ENCODE measurements at regions not wholly inside any gene's neighbourhood (a gene's known extent, or its start where the extent isn't known, plus 50 kb on each side); places are given as distances from the start of the nearest gene placed in this dataset.

GRCh38 chr2:219759801-219760200 is 132.4 kb downstream of the SLC4A3 start:
- H3K23ac ChIP-seq (ENCODE audit: insufficient read length, low read depth, low read length), result no peak overlapping the region
- DNase-seq, result no peak
- no peak overlapping the region for H3T11ph ChIP-seq (ENCODE audit: low read length)
- H2AFZ ChIP-seq (ENCODE audit: low read length), result no peak overlapping the region
- no peak overlapping the region for H2AK5ac ChIP-seq (ENCODE audit: insufficient read length, low read length)
- no peaks in the 10 kb centered on the region for H3K79me2 ChIP-seq (ENCODE audit: insufficient read depth, low read length)
- no peak overlapping the region for H2BK20ac ChIP-seq (ENCODE audit: low read depth, low read length, poor library complexity, severe bottlenecking)
- no peak overlapping the region for H2BK5ac ChIP-seq (ENCODE audit: insufficient read length, low read length)
- H3K27ac ChIP-seq (ENCODE audit: insufficient read length, low read depth, low read length), result no peak overlapping the region
- H3K27ac Mint-ChIP-seq, result no peak overlapping the region
- no peaks in the 10 kb centered on the region for H3K4me1 ChIP-seq (ENCODE audit: insufficient read depth, low read length)
- H4K91ac ChIP-seq (ENCODE audit: insufficient read length, low read depth, low read length), result no peak overlapping the region
- no peak overlapping the region for H3K14ac ChIP-seq (ENCODE audit: insufficient read depth, low read length)
- no peak overlapping the region for H2BK12ac ChIP-seq (ENCODE audit: insufficient read length, low read depth, low read length)
- H3K9ac ChIP-seq (ENCODE audit: extremely low read depth, insufficient read length, low read length), result no peak overlapping the region
- WGBS (ENCODE audit: extremely low coverage, insufficient read length, low lambda C conversion rate), result no CpG with 5 or more reads among the region's 3 CpGs
- no peaks in the 10 kb centered on the region for H4K20me1 ChIP-seq (ENCODE audit: control insufficient read depth, insufficient read depth, insufficient read length)
- H3K4ac ChIP-seq (ENCODE audit: low read depth, low read length), result no peak overlapping the region
- H3K4me2 ChIP-seq (ENCODE audit: insufficient read depth, insufficient read length, low read length), result no peak overlapping the region
- H3K4me3 Mint-ChIP-seq, result no peak overlapping the region
- H4K8ac ChIP-seq (replicated peaks; ENCODE audit: insufficient read length, low read depth, low read length), result no peak overlapping the region
- H3K36me3 Mint-ChIP-seq (ENCODE audit: insufficient read depth in 1 of 3, low read depth in 3 of 3), result no peaks in the 10 kb centered on the region; a peak in 1 of 7 replicates
- H3K9me3 Mint-ChIP-seq, result peaks cover 0 to 4% of the 10 kb centered on the region in 2 experiments; a peak in 1 of 5 replicates
- H3K27me3 Mint-ChIP-seq (ENCODE audit: low read depth), result peaks cover 3% of the 10 kb centered on the region
- no peaks in the 10 kb centered on the region for H3K79me1 ChIP-seq (ENCODE audit: insufficient read depth, low read depth, low read length, poor library complexity, severe bottlenecking)
- no peak overlapping the region for H4K5ac ChIP-seq (ENCODE audit: insufficient read length, low read depth, low read length)
- H3K56ac ChIP-seq (ENCODE audit: insufficient read length, low read depth, low read length), result no peak overlapping the region
- H3K27me3 ChIP-seq (ENCODE audit: insufficient read depth, low read length), result no peaks in the 10 kb centered on the region
- TF ChIP-seq, protein P1, sequence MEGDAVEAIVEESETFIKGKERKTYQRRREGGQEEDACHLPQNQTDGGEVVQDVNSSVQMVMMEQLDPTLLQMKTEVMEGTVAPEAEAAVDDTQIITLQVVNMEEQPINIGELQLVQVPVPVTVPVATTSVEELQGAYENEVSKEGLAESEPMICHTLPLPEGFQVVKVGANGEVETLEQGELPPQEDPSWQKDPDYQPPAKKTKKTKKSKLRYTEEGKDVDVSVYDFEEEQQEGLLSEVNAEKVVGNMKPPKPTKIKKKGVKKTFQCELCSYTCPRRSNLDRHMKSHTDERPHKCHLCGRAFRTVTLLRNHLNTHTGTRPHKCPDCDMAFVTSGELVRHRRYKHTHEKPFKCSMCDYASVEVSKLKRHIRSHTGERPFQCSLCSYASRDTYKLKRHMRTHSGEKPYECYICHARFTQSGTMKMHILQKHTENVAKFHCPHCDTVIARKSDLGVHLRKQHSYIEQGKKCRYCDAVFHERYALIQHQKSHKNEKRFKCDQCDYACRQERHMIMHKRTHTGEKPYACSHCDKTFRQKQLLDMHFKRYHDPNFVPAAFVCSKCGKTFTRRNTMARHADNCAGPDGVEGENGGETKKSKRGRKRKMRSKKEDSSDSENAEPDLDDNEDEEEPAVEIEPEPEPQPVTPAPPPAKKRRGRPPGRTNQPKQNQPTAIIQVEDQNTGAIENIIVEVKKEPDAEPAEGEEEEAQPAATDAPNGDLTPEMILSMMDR (conservative IDR thresholded peaks at IDR 0.05), result no peak
- no peak overlapping the region for H2BK120ac ChIP-seq (ENCODE audit: low read depth, low read length, poor library complexity, severe bottlenecking)
- no peaks in the 10 kb centered on the region for H3K4me1 Mint-ChIP-seq
- H3K23me2 ChIP-seq (ENCODE audit: insufficient read length, low read depth, low read length, poor library complexity, severe bottlenecking), result no peaks in the 10 kb centered on the region
- no peak overlapping the region for H2BK15ac ChIP-seq (ENCODE audit: low read depth, low read length)
- H3K9me3 ChIP-seq (ENCODE audit: control insufficient read depth, low read depth, low read length), result no peaks in the 10 kb centered on the region
- no peak overlapping the region for H3K18ac ChIP-seq (ENCODE audit: insufficient read length, low read depth, low read length)
